OCI-LY1 (cell line): ENCODE measurements at regions not wholly inside any gene's neighbourhood (a gene's known extent, or its start where the extent isn't known, plus 50 kb on each side); places are given as distances from the start of the nearest gene placed in this dataset.

Source experiments
- H2AFZ ChIP-seq: fragments of 200-600 bp; sonication (generic), shearing (Covaris generic); 2 replicates; pipeline ENCODE4 v1.6.0; 2014; ENCODE audit warnings: antibody characterized with exemption, mild to moderate bottlenecking, low read length
- H3F3A ChIP-seq: fragments of 200-600 bp; sonication (generic), shearing (Covaris generic); 2 replicates; pipeline ENCODE4 v1.6.0; 2014; ENCODE audit warnings: mild to moderate bottlenecking, antibody characterized with exemption, low read length, moderate library complexity; ENCODE audit not compliant: insufficient read depth
- H3K27ac ChIP-seq: fragments of 200-600 bp; sonication (generic); 2 replicates; pipeline ENCODE4 v1.5.1; 2014; ENCODE audit warnings: low read length, mixed run types, mild to moderate bottlenecking, low read depth; ENCODE audit not compliant: poor library complexity, severe bottlenecking
- H3K27me3 ChIP-seq: fragments of 200-600 bp; sonication (generic); 2 replicates; pipeline ENCODE4 v1.6.0; 2014; ENCODE audit warnings: antibody characterized with exemption, mild to moderate bottlenecking, low read length, moderate library complexity; ENCODE audit not compliant: insufficient read depth
- H3K36me3 ChIP-seq: fragments of 200-600 bp; sonication (generic); 2 replicates; pipeline ENCODE4 v1.6.1; 2014; ENCODE audit warnings: mild to moderate bottlenecking, antibody characterized with exemption, low read length, moderate library complexity, mixed read lengths; ENCODE audit not compliant: insufficient read depth
- H3K4me1 ChIP-seq: fragments of 200-600 bp; sonication (generic); 2 replicates; pipeline ENCODE4 v1.5.1; 2014; ENCODE audit warnings: mild to moderate bottlenecking, low read length, moderate library complexity; ENCODE audit not compliant: insufficient read depth, severe bottlenecking
- H3K4me2 ChIP-seq: fragments of 200-600 bp; sonication (generic), shearing (Covaris generic); 2 replicates; pipeline ENCODE4 v1.6.1; 2014; ENCODE audit warnings: low read length
- H3K4me3 ChIP-seq: fragments of 200-600 bp; sonication (generic); 2 replicates; pipeline ENCODE4 v1.5.1; 2014; ENCODE audit warnings: low read length, low read depth, mild to moderate bottlenecking, mixed read lengths; ENCODE audit not compliant: poor library complexity, severe bottlenecking
- H3K79me2 ChIP-seq: fragments of 200-600 bp; shearing (Covaris generic); 2 replicates; pipeline ENCODE4 v1.6.1; 2016; ENCODE audit warnings: mixed run types, low read length, mixed read lengths; ENCODE audit not compliant: insufficient read depth
- H3K9ac ChIP-seq: fragments of 200-600 bp; sonication (generic), shearing (Covaris generic); 2 replicates; pipeline ENCODE4 v1.6.1; 2014; ENCODE audit warnings: mild to moderate bottlenecking, low read length, mixed read lengths
- H3K9me2 ChIP-seq: fragments of 200-600 bp; sonication (generic), shearing (Covaris generic); 2 replicates; pipeline ENCODE4 v1.6.1; 2014; ENCODE audit warnings: low read depth, mild to moderate bottlenecking, low read length, mixed read lengths
- H3K9me3 ChIP-seq: fragments of 200-600 bp; shearing (Covaris generic); 2 replicates; pipeline ENCODE4 v1.6.1; 2014; ENCODE audit warnings: low read length, mixed read lengths
- H4K20me1 ChIP-seq: fragments of 200-600 bp; sonication (generic), shearing (Covaris generic); 2 replicates; pipeline ENCODE4 v1.6.0; 2016; ENCODE audit warnings: mild to moderate bottlenecking, low read length; ENCODE audit not compliant: insufficient read depth
- EZH2 ChIP-seq: fragments of 200-600 bp; sonication (generic), shearing (Covaris generic); IDR thresholded peaks from 2 replicates; pipeline ENCODE4 v1.8.0; 2017; ENCODE audit warnings: borderline replicate concordance, mixed run types, mild to moderate bottlenecking, antibody characterized with exemption, low read length, moderate library complexity, mixed read lengths
- TF ChIP-seq, protein P1 (sequence below): fragments of 200-600 bp; sonication (generic), shearing (Covaris generic); IDR thresholded peaks from 2 replicates; pipeline ENCODE4 v1.5.1; 2017; ENCODE audit warnings: mild to moderate bottlenecking, antibody characterized with exemption, low read length, moderate library complexity, mixed read lengths

DNA sequence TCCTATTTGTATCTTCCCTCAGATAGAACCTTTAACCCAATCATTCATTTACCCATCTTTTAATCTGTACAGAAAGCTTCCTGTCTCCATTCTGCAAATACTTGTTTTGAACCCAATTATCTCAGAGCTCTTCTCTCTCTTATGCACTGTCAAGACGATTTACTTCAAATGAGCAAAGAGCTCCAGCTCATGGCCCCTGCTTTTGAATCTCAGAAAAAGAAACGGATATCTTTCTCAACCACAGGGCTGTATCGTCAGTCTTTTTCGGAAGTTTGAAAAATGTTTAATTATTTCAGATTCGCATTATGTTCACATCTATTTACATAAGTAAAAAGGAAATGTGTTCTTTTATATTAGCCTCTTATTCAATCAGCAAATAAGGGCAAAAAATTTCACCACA, 322.7 kb upstream of the NBEA start:
- Histone ChIP-seq H3K79me2 (no peaks in the 10 kb centered on the region), H3K36me3 (no peaks in the 10 kb centered on the region), H3K4me1 (no peaks in the 10 kb centered on the region), H3K27ac (no peak overlapping the region), H3K9me2 (no peaks in the 10 kb centered on the region), H2AFZ (no peak overlapping the region), H3K9ac (no peak overlapping the region), H3K9me3 (no peaks in the 10 kb centered on the region), H3K27me3 (no peaks in the 10 kb centered on the region), H3K4me2 (no peak overlapping the region), H3K4me3 (no peak overlapping the region), H3F3A (no peaks in the 10 kb centered on the region), H4K20me1 (no peaks in the 10 kb centered on the region)
- TF ChIP-seq, protein P1, sequence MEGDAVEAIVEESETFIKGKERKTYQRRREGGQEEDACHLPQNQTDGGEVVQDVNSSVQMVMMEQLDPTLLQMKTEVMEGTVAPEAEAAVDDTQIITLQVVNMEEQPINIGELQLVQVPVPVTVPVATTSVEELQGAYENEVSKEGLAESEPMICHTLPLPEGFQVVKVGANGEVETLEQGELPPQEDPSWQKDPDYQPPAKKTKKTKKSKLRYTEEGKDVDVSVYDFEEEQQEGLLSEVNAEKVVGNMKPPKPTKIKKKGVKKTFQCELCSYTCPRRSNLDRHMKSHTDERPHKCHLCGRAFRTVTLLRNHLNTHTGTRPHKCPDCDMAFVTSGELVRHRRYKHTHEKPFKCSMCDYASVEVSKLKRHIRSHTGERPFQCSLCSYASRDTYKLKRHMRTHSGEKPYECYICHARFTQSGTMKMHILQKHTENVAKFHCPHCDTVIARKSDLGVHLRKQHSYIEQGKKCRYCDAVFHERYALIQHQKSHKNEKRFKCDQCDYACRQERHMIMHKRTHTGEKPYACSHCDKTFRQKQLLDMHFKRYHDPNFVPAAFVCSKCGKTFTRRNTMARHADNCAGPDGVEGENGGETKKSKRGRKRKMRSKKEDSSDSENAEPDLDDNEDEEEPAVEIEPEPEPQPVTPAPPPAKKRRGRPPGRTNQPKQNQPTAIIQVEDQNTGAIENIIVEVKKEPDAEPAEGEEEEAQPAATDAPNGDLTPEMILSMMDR = no peak
- no peak for TF ChIP-seq EZH2

DNA sequence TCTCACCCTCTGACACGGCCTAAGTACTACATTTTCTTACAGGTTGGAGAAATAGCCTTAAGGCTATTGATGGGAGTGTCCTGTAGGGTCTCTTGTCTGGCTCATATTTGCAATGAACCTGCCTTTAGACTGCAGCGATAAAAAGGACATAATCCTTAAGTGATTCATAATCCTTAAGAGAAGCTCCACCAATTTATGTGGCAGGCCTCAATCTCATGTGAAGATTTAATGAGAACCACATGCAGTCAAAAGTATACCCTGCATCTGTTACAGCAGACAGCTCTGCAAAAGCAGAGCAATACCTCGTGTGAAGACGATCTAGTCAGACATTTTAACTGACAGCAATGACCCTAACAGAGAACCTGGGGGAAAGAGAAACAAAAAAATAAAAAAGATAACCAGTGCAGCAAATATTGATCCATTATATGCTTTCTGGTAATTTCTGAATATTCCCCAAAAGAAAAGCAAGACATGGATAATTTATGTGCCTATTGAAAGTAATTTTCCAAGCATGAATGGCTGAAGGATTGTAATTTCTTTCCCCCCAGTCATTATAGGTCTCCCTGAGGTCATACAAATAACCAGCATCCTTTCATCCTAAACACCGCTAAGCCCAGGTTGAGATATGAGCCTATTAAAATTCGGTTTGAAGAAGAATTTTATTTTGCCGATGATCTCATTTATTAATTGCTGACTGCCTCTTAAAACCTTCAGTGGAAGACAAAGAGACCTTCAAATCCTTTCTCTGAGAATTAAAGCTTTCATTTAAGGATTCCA, 321.8 kb upstream of the NBEA start:
- Histone ChIP-seq H3K4me2 (no peak overlapping the region), H3K4me3 (no peak overlapping the region), H3K27ac (no peak overlapping the region), H3F3A (no peaks in the 10 kb centered on the region), H2AFZ (no peak overlapping the region), H3K27me3 (no peaks in the 10 kb centered on the region), H4K20me1 (no peaks in the 10 kb centered on the region), H3K9me3 (no peaks in the 10 kb centered on the region), H3K9ac (no peak overlapping the region), H3K9me2 (no peaks in the 10 kb centered on the region), H3K36me3 (no peaks in the 10 kb centered on the region), H3K79me2 (no peaks in the 10 kb centered on the region), H3K4me1 (no peaks in the 10 kb centered on the region)
- no peak for TF ChIP-seq EZH2
- TF ChIP-seq, protein P1 = no peak

DNA sequence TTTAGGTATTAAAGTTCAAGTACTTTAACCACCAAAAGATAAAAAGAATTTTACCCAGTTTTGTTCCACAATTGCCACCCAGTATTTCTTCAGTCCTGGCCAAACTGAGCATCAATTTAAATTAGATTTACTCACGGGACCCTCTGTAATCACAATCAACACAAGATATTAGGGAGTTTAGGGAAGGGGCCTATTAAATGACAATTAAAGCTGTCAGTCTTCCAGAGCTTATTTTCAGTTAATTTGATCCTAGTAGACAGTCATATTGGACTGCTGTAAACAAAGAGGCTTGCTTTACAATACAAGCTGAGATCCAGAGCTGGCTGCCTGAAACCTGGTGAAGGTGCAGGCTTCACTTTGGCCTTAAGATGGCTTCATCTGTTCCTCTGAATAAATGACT, 321.2 kb upstream of the NBEA start:
- Histone ChIP-seq H3K9me2 (no peaks in the 10 kb centered on the region), H2AFZ (no peak overlapping the region), H3F3A (no peaks in the 10 kb centered on the region), H3K9me3 (no peaks in the 10 kb centered on the region), H3K27ac (no peak overlapping the region), H3K4me3 (no peak overlapping the region), H3K27me3 (no peaks in the 10 kb centered on the region), H3K4me2 (no peak overlapping the region), H4K20me1 (no peaks in the 10 kb centered on the region), H3K4me1 (no peaks in the 10 kb centered on the region), H3K9ac (no peak overlapping the region), H3K79me2 (no peaks in the 10 kb centered on the region), H3K36me3 (no peaks in the 10 kb centered on the region)
- no peak for TF ChIP-seq EZH2
- TF ChIP-seq, protein P1 = no peak
